GM12878 (cell line): ENCODE measurements at regions not wholly inside any gene's neighbourhood (a gene's known extent, or its start where the extent isn't known, plus 50 kb on each side); places are given as distances from the start of the nearest gene placed in this dataset.

ENCODE experiments used
- ATAC-seq: fragments of 200-7000 bp; cut with Tn5 transposase; 3 replicates; pipeline ENCODE4 v1.9.1; 2020; ENCODE audit warnings: mild to moderate bottlenecking, moderate library complexity
- BruUV-seq: library from RNA; stranded (reverse); fragments of 400-500 nt; replicated peaks from 2 replicates; lab custom pipeline; 2021; lab: Mats Ljungman, UMichigan
- CTCF ChIA-PET: fragments of 300-600 bp; sonication (Branson Sonifier 250); formaldehyde crosslinking; extraction: SDS; loops from one replicate; lab custom pipeline; 2021; ENCODE audit warnings: inconsistent platforms; lab: Yijun Ruan, JAX
- POLR2A ChIA-PET: fragments of 350-600 bp; formaldehyde crosslinking; extraction: SDS; loops from one replicate; lab custom pipeline; 2021; ENCODE audit warnings: inconsistent platforms; lab: Charles Lee
- RAD21 ChIA-PET: fragments of 300-600 bp; sonication (Branson Sonifier 250); formaldehyde crosslinking; loops from one replicate; lab custom pipeline; 2023; ENCODE audit warnings: antibody characterized with exemption; ENCODE audit not compliant: unreplicated experiment; lab: Charles Lee
- SMC1A ChIA-PET: fragments of 300-600 bp; sonication (Branson Sonifier 250); formaldehyde crosslinking; loops from one replicate; lab custom pipeline; 2023; ENCODE audit not compliant: unreplicated experiment, uncharacterized antibody; lab: Charles Lee
- DNase-seq: peaks from one replicate; pipeline ENCODE4 v3.0.0-alpha.2; 2011; ENCODE audit warnings: low read depth, low spot score
- FAIRE-seq: peaks from 3 replicates; lab custom pipeline; 2011; peaks lifted over from hg19 to GRCh38; lab: Jason Lieb, UNC
- H2AFZ ChIP-seq: 2 replicates; pipeline ENCODE4 v1.6.0; 2011; ENCODE audit warnings: low read depth, low read length, control low read depth; ENCODE audit not compliant: control insufficient read depth
- H3K27ac ChIP-seq: 2 replicates; pipeline ENCODE4 v1.5.1; 2011; ENCODE audit warnings: control low read depth; ENCODE audit not compliant: control insufficient read depth, insufficient read depth
- H3K27me3 ChIP-seq, 2 experiments: replicated peaks in 1 of 2; 2 replicates each; pipeline versions ENCODE4 v1.6.0 to v1.6.1; 2011; ENCODE audit warnings: low read length in 1 of 2; ENCODE audit not compliant: control insufficient read depth in 2 of 2, insufficient read depth in 2 of 2
- H3K36me3 ChIP-seq, 2 experiments: 2 replicates each; pipeline ENCODE4 v1.5.1; 2011; ENCODE audit warnings: low read length in 1 of 2; ENCODE audit not compliant: control insufficient read depth in 2 of 2, insufficient read depth in 2 of 2
- H3K4me1 ChIP-seq: 2 replicates; pipeline ENCODE4 v1.6.1; 2011; ENCODE audit warnings: mild to moderate bottlenecking, low read length, moderate library complexity, mixed read lengths; ENCODE audit not compliant: control insufficient read depth, insufficient read depth
- H3K4me2 ChIP-seq: 2 replicates; pipeline ENCODE4 v1.6.0; 2011; ENCODE audit warnings: control low read depth; ENCODE audit not compliant: control insufficient read depth, insufficient read depth
- H3K4me3 ChIP-seq: fragments of 200-600 bp; sonication (generic); 2 replicates; pipeline ENCODE4 v1.5.1; 2016
- H3K79me2 ChIP-seq: 2 replicates; pipeline ENCODE4 v1.6.0; 2011; ENCODE audit warnings: low read length; ENCODE audit not compliant: control insufficient read depth, insufficient read depth
- H3K9ac ChIP-seq: 2 replicates; pipeline ENCODE4 v1.8.0; 2011; ENCODE audit warnings: low read length, control low read depth, mixed read lengths; ENCODE audit not compliant: control insufficient read depth, insufficient read depth
- H3K9me3 ChIP-seq: replicated peaks from 3 replicates; pipeline ENCODE4 v1.5.1; 2011; ENCODE audit warnings: mild to moderate bottlenecking, low read length; ENCODE audit not compliant: control insufficient read depth, insufficient read depth
- H4K20me1 ChIP-seq: 2 replicates; pipeline ENCODE4 v1.6.0; 2011; ENCODE audit not compliant: control insufficient read depth, insufficient read depth
- NFYB ChIP-seq: IDR thresholded peaks from 2 replicates; pipeline ENCODE4 v1.6.1; 2011; ENCODE audit warnings: low read depth, mild to moderate bottlenecking, low read length, improper control_type of control experiment, moderate library complexity; ENCODE audit not compliant: insufficient read depth
- NRF1 ChIP-seq: conservative IDR thresholded peaks from 2 replicates; pipeline ENCODE4 v1.6.1; 2011; ENCODE audit warnings: mild to moderate bottlenecking, low read depth, low read length, improper control_type of control experiment
- RELA ChIP-seq: fragments of 450-650 bp; IDR thresholded peaks from 2 replicates; pipeline ENCODE4 v1.8.0; 2014; ENCODE audit warnings: borderline replicate concordance; ENCODE audit not compliant: partially characterized antibody
- RFX5 ChIP-seq: IDR thresholded peaks from 2 replicates; pipeline ENCODE4 v1.6.1; 2011; ENCODE audit warnings: low read depth, low read length, improper control_type of control experiment
- YBX1 ChIP-seq: fragments of 450-650 bp; IDR thresholded peaks from 2 replicates; pipeline ENCODE4 v1.6.1; 2016; ENCODE audit warnings: antibody characterized with exemption
- WGBS: methylation state at CpG from one replicate; pipeline ENCODE4 v1.1.6; 2016; ENCODE audit warnings: low lambda C conversion rate; ENCODE audit not compliant: insufficient replicate concordance, insufficient coverage; ENCODE audit errors: missing lambda C conversion rate; 5-methylcytosine and 5-hydroxymethylcytosine counted together
- in situ Hi-C: fragments of 300-500 bp; cut with MboI; formaldehyde crosslinking; loops from 9 replicates; pipeline ENCODE4 v1.14.3; 2018; ENCODE audit warnings: mixed read lengths
- intact Hi-C: fragments of 100-400 bp; cut with micrococcal nuclease; formaldehyde crosslinking; loops from one replicate; pipeline ENCODE4 v1.14.2; 2022; ENCODE audit not compliant: unreplicated experiment
- TF ChIP-seq, protein P1 (sequence below): IDR thresholded peaks from 2 replicates; pipeline ENCODE4 v1.6.1; 2012; ENCODE audit warnings: low read depth, low read length, improper control_type of control experiment
- TF ChIP-seq, protein P2 (sequence below): fragments of 450-650 bp; IDR thresholded peaks from 2 replicates; pipeline ENCODE4 v1.6.1; 2016; ENCODE audit warnings: mild to moderate bottlenecking
- TF ChIP-seq, protein P3 (sequence below): fragments of 450-650 bp; IDR thresholded peaks from 2 replicates; pipeline ENCODE4 v1.6.1; 2017; ENCODE audit warnings: mild to moderate bottlenecking
- TF ChIP-seq, protein P4 (sequence below): fragments of 450-650 bp; IDR thresholded peaks from 2 replicates; pipeline ENCODE4 v1.6.1; 2017; ENCODE audit warnings: mild to moderate bottlenecking, moderate library complexity

DNA sequence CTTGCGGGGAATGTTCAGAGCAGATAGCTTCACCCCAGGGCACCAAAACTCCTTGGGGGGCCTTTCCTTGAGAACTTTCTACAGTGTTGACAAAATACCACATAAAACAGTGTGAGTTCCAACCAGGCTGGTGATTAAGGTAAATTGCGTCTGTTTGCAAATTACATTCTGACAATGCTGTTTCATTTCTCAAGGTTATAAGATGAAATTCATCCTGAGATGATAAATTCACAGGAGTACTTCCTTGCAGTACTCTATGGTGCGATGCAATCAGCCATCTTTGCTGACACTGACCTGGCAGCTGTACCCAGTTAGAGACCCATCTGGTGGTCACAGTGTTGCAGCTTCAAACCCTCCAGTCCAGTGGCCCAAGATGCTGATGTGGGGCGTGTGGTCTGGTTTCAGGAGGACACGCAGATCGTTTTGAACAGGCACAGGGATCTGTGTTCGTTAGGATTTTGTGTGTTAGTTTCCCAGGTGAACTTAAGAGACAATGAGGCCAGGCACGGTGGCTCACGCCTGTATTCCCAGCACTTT is 99.5 kb upstream of the SLC66A3 start:
- DNase-seq, result no peak
- ChIA-PET CTCF (no interaction called here), RAD21 (no interaction called here), SMC1A (no interaction called here), POLR2A (no interaction called here)
- no peak overlapping the region for H3K27ac ChIP-seq
- WGBS, result 58% methylated on average over 9 of the region's 9 CpGs
- no peak overlapping the region for H2AFZ ChIP-seq
- no TSS peak for BruUV-seq
- H3K79me2 ChIP-seq, result no peaks in the 10 kb centered on the region
- ATAC-seq, result no peak
- intact Hi-C loops, result no loop called here
- no peak overlapping the region for H3K4me2 ChIP-seq
- H3K4me1 ChIP-seq, result no peaks in the 10 kb centered on the region
- no peaks in the 10 kb centered on the region for H3K36me3 ChIP-seq
- no peaks in the 10 kb centered on the region for H4K20me1 ChIP-seq
- no peak for FAIRE-seq
- H3K9ac ChIP-seq, result no peak overlapping the region
- H3K9me3 ChIP-seq, result no peaks in the 10 kb centered on the region; the same call in 2 of the 3 replicates
- TF ChIP-seq RFX5 (no peak), NFYB (no peak), YBX1 (no peak)
- TF ChIP-seq, protein P1, sequence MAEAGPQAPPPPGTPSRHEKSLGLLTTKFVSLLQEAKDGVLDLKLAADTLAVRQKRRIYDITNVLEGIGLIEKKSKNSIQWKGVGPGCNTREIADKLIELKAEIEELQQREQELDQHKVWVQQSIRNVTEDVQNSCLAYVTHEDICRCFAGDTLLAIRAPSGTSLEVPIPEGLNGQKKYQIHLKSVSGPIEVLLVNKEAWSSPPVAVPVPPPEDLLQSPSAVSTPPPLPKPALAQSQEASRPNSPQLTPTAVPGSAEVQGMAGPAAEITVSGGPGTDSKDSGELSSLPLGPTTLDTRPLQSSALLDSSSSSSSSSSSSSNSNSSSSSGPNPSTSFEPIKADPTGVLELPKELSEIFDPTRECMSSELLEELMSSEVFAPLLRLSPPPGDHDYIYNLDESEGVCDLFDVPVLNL, result no peak
- in situ Hi-C loops, result no loop called here
- peaks cover 2 to 3% of the 10 kb centered on the region in 2 experiments; a peak in 3 of 4 replicates for H3K27me3 ChIP-seq
- no peak overlapping the region for H3K4me3 ChIP-seq

DNA sequence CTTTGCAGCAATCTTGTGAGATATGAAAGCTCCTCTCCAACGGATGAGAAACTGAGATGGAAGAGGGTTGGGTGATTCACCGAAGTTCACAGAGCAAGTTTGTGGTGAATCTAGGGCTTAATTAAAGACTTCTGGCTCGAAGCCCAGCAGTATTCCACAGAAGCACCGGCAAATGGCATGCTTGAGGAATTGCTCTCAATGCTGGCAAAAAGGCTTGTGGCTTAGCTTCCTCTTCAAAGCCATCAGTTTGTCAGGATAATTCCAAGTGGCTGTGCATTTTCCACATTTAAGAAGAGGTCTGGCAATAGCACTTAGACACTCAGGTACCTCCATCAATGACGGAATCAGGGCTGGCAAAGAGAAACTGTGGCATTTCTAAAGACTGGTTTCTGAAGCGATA is 98.7 kb upstream of the SLC66A3 start:
- H3K79me2 ChIP-seq, result no peaks in the 10 kb centered on the region
- ATAC-seq (no peak), FAIRE-seq (no peak), DNase-seq (no peak)
- ChIA-PET POLR2A (no interaction called here), RAD21 (no interaction called here), SMC1A (no interaction called here), CTCF (interaction anchor here (1.7 kb wide), 1 partner anchor 221 kb away, joined by 3 read pairs; no protein-coding TSS in a partner anchor)
- 27% methylated on average over 6 of the region's 6 CpGs for WGBS
- BruUV-seq, result no TSS peak
- in situ Hi-C loops, result no loop called here
- no peak overlapping the region for H3K4me2 ChIP-seq
- H2AFZ ChIP-seq, result no peak overlapping the region
- H3K9ac ChIP-seq, result no peak overlapping the region
- no peaks in the 10 kb centered on the region for H4K20me1 ChIP-seq
- peaks cover 2 to 3% of the 10 kb centered on the region in 2 experiments; a peak in 3 of 4 replicates for H3K27me3 ChIP-seq
- H3K27ac ChIP-seq, result no peak overlapping the region
- intact Hi-C loops, result no loop called here
- H3K9me3 ChIP-seq, result no peaks in the 10 kb centered on the region; the same call in 2 of the 3 replicates
- H3K36me3 ChIP-seq, result no peaks in the 10 kb centered on the region
- no peak overlapping the region for H3K4me3 ChIP-seq
- H3K4me1 ChIP-seq, result no peaks in the 10 kb centered on the region
- TF ChIP-seq, protein P2, sequence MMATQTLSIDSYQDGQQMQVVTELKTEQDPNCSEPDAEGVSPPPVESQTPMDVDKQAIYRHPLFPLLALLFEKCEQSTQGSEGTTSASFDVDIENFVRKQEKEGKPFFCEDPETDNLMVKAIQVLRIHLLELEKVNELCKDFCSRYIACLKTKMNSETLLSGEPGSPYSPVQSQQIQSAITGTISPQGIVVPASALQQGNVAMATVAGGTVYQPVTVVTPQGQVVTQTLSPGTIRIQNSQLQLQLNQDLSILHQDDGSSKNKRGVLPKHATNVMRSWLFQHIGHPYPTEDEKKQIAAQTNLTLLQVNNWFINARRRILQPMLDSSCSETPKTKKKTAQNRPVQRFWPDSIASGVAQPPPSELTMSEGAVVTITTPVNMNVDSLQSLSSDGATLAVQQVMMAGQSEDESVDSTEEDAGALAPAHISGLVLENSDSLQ, result no peak
- TF ChIP-seq NRF1, result no peak
- TF ChIP-seq, protein P3, sequence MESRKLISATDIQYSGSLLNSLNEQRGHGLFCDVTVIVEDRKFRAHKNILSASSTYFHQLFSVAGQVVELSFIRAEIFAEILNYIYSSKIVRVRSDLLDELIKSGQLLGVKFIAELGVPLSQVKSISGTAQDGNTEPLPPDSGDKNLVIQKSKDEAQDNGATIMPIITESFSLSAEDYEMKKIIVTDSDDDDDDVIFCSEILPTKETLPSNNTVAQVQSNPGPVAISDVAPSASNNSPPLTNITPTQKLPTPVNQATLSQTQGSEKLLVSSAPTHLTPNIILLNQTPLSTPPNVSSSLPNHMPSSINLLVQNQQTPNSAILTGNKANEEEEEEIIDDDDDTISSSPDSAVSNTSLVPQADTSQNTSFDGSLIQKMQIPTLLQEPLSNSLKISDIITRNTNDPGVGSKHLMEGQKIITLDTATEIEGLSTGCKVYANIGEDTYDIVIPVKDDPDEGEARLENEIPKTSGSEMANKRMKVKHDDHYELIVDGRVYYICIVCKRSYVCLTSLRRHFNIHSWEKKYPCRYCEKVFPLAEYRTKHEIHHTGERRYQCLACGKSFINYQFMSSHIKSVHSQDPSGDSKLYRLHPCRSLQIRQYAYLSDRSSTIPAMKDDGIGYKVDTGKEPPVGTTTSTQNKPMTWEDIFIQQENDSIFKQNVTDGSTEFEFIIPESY, result no peak
- no peak for TF ChIP-seq RELA
- TF ChIP-seq, protein P4, sequence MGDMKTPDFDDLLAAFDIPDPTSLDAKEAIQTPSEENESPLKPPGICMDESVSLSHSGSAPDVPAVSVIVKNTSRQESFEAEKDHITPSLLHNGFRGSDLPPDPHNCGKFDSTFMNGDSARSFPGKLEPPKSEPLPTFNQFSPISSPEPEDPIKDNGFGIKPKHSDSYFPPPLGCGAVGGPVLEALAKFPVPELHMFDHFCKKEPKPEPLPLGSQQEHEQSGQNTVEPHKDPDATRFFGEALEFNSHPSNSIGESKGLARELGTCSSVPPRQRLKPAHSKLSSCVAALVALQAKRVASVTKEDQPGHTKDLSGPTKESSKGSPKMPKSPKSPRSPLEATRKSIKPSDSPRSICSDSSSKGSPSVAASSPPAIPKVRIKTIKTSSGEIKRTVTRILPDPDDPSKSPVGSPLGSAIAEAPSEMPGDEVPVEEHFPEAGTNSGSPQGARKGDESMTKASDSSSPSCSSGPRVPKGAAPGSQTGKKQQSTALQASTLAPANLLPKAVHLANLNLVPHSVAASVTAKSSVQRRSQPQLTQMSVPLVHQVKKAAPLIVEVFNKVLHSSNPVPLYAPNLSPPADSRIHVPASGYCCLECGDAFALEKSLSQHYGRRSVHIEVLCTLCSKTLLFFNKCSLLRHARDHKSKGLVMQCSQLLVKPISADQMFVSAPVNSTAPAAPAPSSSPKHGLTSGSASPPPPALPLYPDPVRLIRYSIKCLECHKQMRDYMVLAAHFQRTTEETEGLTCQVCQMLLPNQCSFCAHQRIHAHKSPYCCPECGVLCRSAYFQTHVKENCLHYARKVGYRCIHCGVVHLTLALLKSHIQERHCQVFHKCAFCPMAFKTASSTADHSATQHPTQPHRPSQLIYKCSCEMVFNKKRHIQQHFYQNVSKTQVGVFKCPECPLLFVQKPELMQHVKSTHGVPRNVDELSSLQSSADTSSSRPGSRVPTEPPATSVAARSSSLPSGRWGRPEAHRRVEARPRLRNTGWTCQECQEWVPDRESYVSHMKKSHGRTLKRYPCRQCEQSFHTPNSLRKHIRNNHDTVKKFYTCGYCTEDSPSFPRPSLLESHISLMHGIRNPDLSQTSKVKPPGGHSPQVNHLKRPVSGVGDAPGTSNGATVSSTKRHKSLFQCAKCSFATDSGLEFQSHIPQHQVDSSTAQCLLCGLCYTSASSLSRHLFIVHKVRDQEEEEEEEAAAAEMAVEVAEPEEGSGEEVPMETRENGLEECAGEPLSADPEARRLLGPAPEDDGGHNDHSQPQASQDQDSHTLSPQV, result no peak
